ENCODE measurements at regions not wholly inside any gene's neighbourhood (a gene's known extent, or its start where the extent isn't known, plus 50 kb on each side); places are given as distances from the start of the nearest gene placed in this dataset.

- Histone ChIP-seq H3K4me3 (no peak overlapping the region), H3K27me3 (no peaks in the 10 kb centered on the region), H3K4me1 (no peaks in the 10 kb centered on the region), H3K27ac (no peak overlapping the region), H3K9me3 (no peaks in the 10 kb centered on the region), H3K36me3 (no peaks in the 10 kb centered on the region)
- ATAC-seq: no peak
- no peak for TF ChIP-seq EP300 (IDR thresholded peaks at IDR 0.05)
- no peak for TF ChIP-seq POLR2A (IDR thresholded peaks at IDR 0.05)
- TF ChIP-seq POLR2AphosphoS5 (IDR thresholded peaks at IDR 0.05): no peak
Observed at GRCh38 chr13:74987124-74987690, 494.8 kb downstream of the TBC1D4 start.

GRCh38 chr13:74986609-74987008, 495.4 kb downstream of the TBC1D4 start:
- Histone ChIP-seq H3K9me3 (no peaks in the 10 kb centered on the region), H3K36me3 (no peaks in the 10 kb centered on the region), H3K27ac (no peak overlapping the region), H3K4me3 (no peak overlapping the region), H3K27me3 (no peaks in the 10 kb centered on the region), H3K4me1 (no peaks in the 10 kb centered on the region)
- no peak for TF ChIP-seq EP300 (IDR thresholded peaks at IDR 0.05)
- no peak for TF ChIP-seq POLR2AphosphoS5 (IDR thresholded peaks at IDR 0.05)
- WGBS, 2 donors (ENCODE audit: low coverage in 1 of 2): 50 to 90% methylated on average over 1 to 2 of the region's 2 CpGs
- no peak for ATAC-seq

GRCh38 chr13:74979703-74980102, 502.3 kb downstream of the TBC1D4 start:
- H3K27ac ChIP-seq: no peak overlapping the region
- ATAC-seq: no peak
- 74 to 88% methylated on average over 2 of the region's 2 CpGs for WGBS, 2 donors (ENCODE audit: low coverage in 1 of 2)
- H3K36me3 ChIP-seq: no peaks in the 10 kb centered on the region
- H3K4me3 ChIP-seq: no peak overlapping the region
- TF ChIP-seq CTCF (IDR thresholded peaks at IDR 0.05) (no peak), POLR2A (IDR thresholded peaks at IDR 0.05) (no peak), EP300 (IDR thresholded peaks at IDR 0.05) (no peak), POLR2AphosphoS5 (IDR thresholded peaks at IDR 0.05) (no peak)
- H3K9me3 ChIP-seq: no peaks in the 10 kb centered on the region
- no peaks in the 10 kb centered on the region for H3K4me1 ChIP-seq
- H3K27me3 ChIP-seq: no peaks in the 10 kb centered on the region

- TF ChIP-seq POLR2A (IDR thresholded peaks at IDR 0.05) (no peak), EP300 (IDR thresholded peaks at IDR 0.05) (no peak), CTCF (IDR thresholded peaks at IDR 0.05) (no peak), POLR2AphosphoS5 (IDR thresholded peaks at IDR 0.05) (no peak)
- Histone ChIP-seq H3K36me3 (no peaks in the 10 kb centered on the region), H3K27me3 (no peaks in the 10 kb centered on the region), H3K4me3 (no peak overlapping the region), H3K9me3 (no peaks in the 10 kb centered on the region), H3K4me1 (no peaks in the 10 kb centered on the region), H3K27ac (no peak overlapping the region)
- WGBS, 2 donors (ENCODE audit: low coverage in 1 of 2): 69 to 76% methylated on average over 5 to 6 of the region's 6 CpGs
- no peak for ATAC-seq
Observed at GRCh38 chr13:74978591-74978990, 503.4 kb downstream of the TBC1D4 start.

- H3K4me3 ChIP-seq: no peak overlapping the region
- no peak for TF ChIP-seq POLR2AphosphoS5 (IDR thresholded peaks at IDR 0.05)
- TF ChIP-seq EP300 (IDR thresholded peaks at IDR 0.05): no peak
- no peak for TF ChIP-seq CTCF (IDR thresholded peaks at IDR 0.05)
- TF ChIP-seq POLR2A (IDR thresholded peaks at IDR 0.05): no peak
- WGBS, 2 donors (ENCODE audit: low coverage in 1 of 2): 78 to 94% methylated on average over 1 of the region's 1 CpG
- H3K36me3 ChIP-seq: no peaks in the 10 kb centered on the region
- no peaks in the 10 kb centered on the region for H3K9me3 ChIP-seq
- H3K27ac ChIP-seq: no peak overlapping the region
- no peaks in the 10 kb centered on the region for H3K27me3 ChIP-seq
- no peak for ATAC-seq
- no peaks in the 10 kb centered on the region for H3K4me1 ChIP-seq
Observed at GRCh38 chr13:74977498-74977897, 504.5 kb downstream of the TBC1D4 start.

GRCh38 chr13:74975111-74975510, 506.9 kb downstream of the TBC1D4 start:
- ATAC-seq: no peak
- 43 to 78% methylated on average over 1 to 2 of the region's 2 CpGs for WGBS, 2 donors (ENCODE audit: low coverage in 1 of 2)
- H3K27ac ChIP-seq: no peak overlapping the region
- H3K36me3 ChIP-seq: no peaks in the 10 kb centered on the region
- no peak overlapping the region for H3K4me3 ChIP-seq
- H3K9me3 ChIP-seq: no peaks in the 10 kb centered on the region
- no peaks in the 10 kb centered on the region for H3K27me3 ChIP-seq
- H3K4me1 ChIP-seq: no peaks in the 10 kb centered on the region
- TF ChIP-seq POLR2AphosphoS5 (IDR thresholded peaks at IDR 0.05) (no peak), CTCF (IDR thresholded peaks at IDR 0.05) (no peak), EP300 (IDR thresholded peaks at IDR 0.05) (no peak), POLR2A (IDR thresholded peaks at IDR 0.05) (no peak)

All from gastroesophageal sphincter (tissue), 4 donors.